Activated naive CD4-positive, alpha-beta T cell treated with anti-CD3 and anti-CD28 coated beads, Interleukin-2, amount 50 U/mL, for 16 hours (primary cell): ENCODE measurements at regions not wholly inside any gene's neighbourhood (a gene's known extent, or its start where the extent isn't known, plus 50 kb on each side); places are given as distances from the start of the nearest gene placed in this dataset.
"Not testable (repeated sequence)": the region's sequence is repeated elsewhere in the genome, so short reads cannot be mapped to it uniquely, and the experiment has no call there.

Experiments
- DNase-seq: peaks from one replicate; pipeline ENCODE4 v3.0.0-alpha.2; 2020

GRCh38 chr1:73839922-73840321 is 358.1 kb downstream of the LRRIQ3 start:
- no peak for DNase-seq

- no peak for DNase-seq
Observed at GRCh38 chr1:73832276-73833181, 365.4 kb downstream of the LRRIQ3 start.

- DNase-seq = not testable (repeated sequence)
Observed at GRCh38 chr1:73827283-73827682, 370.7 kb downstream of the LRRIQ3 start.

- DNase-seq = no peak
Observed at GRCh38 chr1:73824065-73824464, 373.9 kb downstream of the LRRIQ3 start.

GRCh38 chr1:73821520-73821919 is 376.5 kb downstream of the LRRIQ3 start:
- DNase-seq = no peak

- no peak for DNase-seq
Observed at GRCh38 chr1:73820843-73821242, 377.1 kb downstream of the LRRIQ3 start.

- DNase-seq = no peak
Observed at GRCh38 chr1:73813716-73814115, 384.3 kb downstream of the LRRIQ3 start.

GRCh38 chr1:73813236-73813635 is 384.7 kb downstream of the LRRIQ3 start:
- no peak for DNase-seq

GRCh38 chr1:73811798-73812197 is 386.2 kb downstream of the LRRIQ3 start:
- DNase-seq = no peak

GRCh38 chr1:73804935-73805334 is 393.0 kb downstream of the LRRIQ3 start:
- DNase-seq = no peak

GRCh38 chr1:73803380-73803779 is 394.6 kb downstream of the LRRIQ3 start:
- DNase-seq = no peak

GRCh38 chr1:73801912-73802429 is 396.0 kb downstream of the LRRIQ3 start:
- no peak for DNase-seq

- DNase-seq = no peak
Observed at GRCh38 chr1:73800376-73800775, 397.6 kb downstream of the LRRIQ3 start.

GRCh38 chr1:73789965-73790364 is 408.0 kb downstream of the LRRIQ3 start:
- DNase-seq = no peak

GRCh38 chr1:73784026-73784425 is 413.9 kb downstream of the LRRIQ3 start:
- DNase-seq = no peak

GRCh38 chr1:73783352-73783751 is 414.6 kb downstream of the LRRIQ3 start:
- no peak for DNase-seq

GRCh38 chr1:73782901-73783300 is 415.1 kb downstream of the LRRIQ3 start:
- DNase-seq = no peak

- DNase-seq = no peak
Observed at GRCh38 chr1:73781251-73781650, 416.7 kb downstream of the LRRIQ3 start.

GRCh38 chr1:73778471-73778870 is 419.5 kb downstream of the LRRIQ3 start:
- no peak for DNase-seq

GRCh38 chr1:73775896-73776295 is 422.1 kb downstream of the LRRIQ3 start:
- no peak for DNase-seq

- no peak for DNase-seq
Observed at GRCh38 chr1:73772941-73773340, 425.0 kb downstream of the LRRIQ3 start.

GRCh38 chr1:73771396-73771795 is 426.6 kb downstream of the LRRIQ3 start:
- no peak for DNase-seq

- DNase-seq = no peak
Observed at GRCh38 chr1:73770109-73770905, 427.7 kb downstream of the LRRIQ3 start.
